OCI-M2 (cell line): ENCODE measurements at regions not wholly inside any gene's neighbourhood (a gene's known extent, or its start where the extent isn't known, plus 50 kb on each side); places are given as distances from the start of the nearest gene placed in this dataset.
"Not testable (repeated sequence)": the region's sequence is repeated elsewhere in the genome, so short reads cannot be mapped to it uniquely, and the experiment has no call there.

Experiments
- DNase-seq: peaks from one replicate; lab custom pipeline; 2025; ENCODE audit not compliant: unreplicated experiment; lab: John Stamatoyannopoulos, UW

- no peak for DNase-seq
These were observed 104.6 kb upstream of the PRKG2 start for GRCh38 chr4:81319657-81320056.

GRCh38 chr4:81314897-81315470 lies 100.0 kb upstream of the PRKG2 start:
- DNase-seq = no peak

- DNase-seq = no peak
These were observed 99.3 kb upstream of the PRKG2 start for GRCh38 chr4:81314196-81314896.

- no peak for DNase-seq
These were observed 93.0 kb upstream of the PRKG2 start for GRCh38 chr4:81307991-81308390.

GRCh38 chr4:81304871-81305270 lies 89.8 kb upstream of the PRKG2 start:
- DNase-seq = no peak

GRCh38 chr4:81300352-81300751 lies 85.3 kb upstream of the PRKG2 start:
- not testable (repeated sequence) for DNase-seq

- no peak for DNase-seq
These were observed 75.8 kb upstream of the PRKG2 start for GRCh38 chr4:81290813-81291212.

GRCh38 chr4:81287101-81287500 lies 72.1 kb upstream of the PRKG2 start:
- no peak for DNase-seq

- DNase-seq = no peak
These were observed 67.1 kb upstream of the PRKG2 start for GRCh38 chr4:81282131-81282530.

GRCh38 chr4:81274460-81274859 lies 59.4 kb upstream of the PRKG2 start:
- no peak for DNase-seq

GRCh38 chr4:81272671-81273070 lies 57.6 kb upstream of the PRKG2 start:
- no peak for DNase-seq
